GM18867 (cell line): ENCODE measurements at regions not wholly inside any gene's neighbourhood (a gene's known extent, or its start where the extent isn't known, plus 50 kb on each side); places are given as distances from the start of the nearest gene placed in this dataset.
"Not testable (repeated sequence)": the region's sequence is repeated elsewhere in the genome, so short reads cannot be mapped to it uniquely, and the experiment has no call there.

ENCODE experiments used
- ATAC-seq: cut with Tn5 transposase; IDR thresholded peaks from one replicate; pipeline ENCODE4 v1.9.1; 2021; ENCODE audit warnings: mild to moderate bottlenecking, moderate library complexity; ENCODE audit not compliant: unreplicated experiment

GRCh38 chr16:8453359-8453758 lies 137.0 kb downstream of the TMEM114 start:
- no peak for ATAC-seq

- no peak for ATAC-seq
Observed at GRCh38 chr16:8452941-8453340, 137.4 kb downstream of the TMEM114 start.

DNA sequence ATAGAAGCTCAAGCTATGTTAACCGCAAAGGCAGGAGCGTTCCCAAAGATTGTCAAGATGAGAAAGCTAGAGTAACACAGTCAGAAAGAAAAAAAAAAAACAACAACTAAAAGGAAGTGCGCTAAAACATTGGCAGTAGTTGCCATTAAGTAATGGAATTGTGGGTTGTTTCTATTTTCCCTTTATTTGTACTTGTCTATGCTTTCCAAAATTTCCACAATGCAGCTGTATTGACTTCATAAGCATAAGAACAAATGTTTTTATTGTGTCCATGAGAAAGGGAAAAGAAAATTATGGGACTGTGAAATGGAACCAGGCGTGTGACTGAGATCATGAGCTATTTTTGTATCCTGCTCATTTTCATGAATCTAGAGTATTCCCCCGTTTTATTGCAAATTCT lies 153.4 kb downstream of the TMEM114 start:
- ATAC-seq: no peak

DNA sequence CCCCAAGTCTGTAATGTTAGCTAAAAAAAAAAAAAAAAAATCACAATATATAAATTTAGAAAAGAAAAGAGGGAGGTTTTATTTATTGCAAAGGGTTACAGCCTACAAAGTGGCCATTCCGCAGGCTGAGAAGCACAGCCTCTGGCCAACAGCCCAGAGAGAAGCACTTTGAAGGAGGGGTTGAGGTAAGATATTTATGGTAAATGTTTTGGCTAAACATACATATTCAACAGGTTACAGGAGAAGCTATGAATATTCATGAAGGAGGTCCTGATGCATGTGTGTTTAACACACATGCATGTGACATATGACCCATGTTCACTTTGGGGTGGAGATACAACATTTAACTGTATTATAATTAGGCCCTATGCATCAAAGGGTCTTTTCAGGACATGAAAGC lies 158.5 kb downstream of the TMEM114 start:
- ATAC-seq: no peak

GRCh38 chr16:8430401-8430800 lies 159.9 kb downstream of the TMEM114 start:
- no peak for ATAC-seq

DNA sequence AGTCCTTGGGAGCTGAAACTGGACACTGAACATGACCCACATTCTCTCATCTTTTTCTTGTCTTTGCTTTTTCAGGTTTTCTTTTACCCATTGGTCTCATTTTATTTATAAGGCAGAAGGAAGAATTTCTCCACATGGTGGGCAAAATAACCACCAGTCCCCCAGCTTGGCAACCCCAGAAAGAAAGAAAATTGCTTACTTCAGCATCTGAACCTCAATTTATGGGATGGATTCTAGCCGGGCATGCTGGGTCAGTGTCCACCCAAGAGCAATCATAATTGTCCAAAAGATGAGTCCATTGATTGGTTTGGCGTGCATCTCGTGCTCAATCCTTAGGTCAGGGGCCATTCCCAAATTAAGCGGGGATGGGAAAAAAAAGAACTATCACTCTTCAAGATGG lies 163.7 kb downstream of the TMEM114 start:
- no peak for ATAC-seq

DNA sequence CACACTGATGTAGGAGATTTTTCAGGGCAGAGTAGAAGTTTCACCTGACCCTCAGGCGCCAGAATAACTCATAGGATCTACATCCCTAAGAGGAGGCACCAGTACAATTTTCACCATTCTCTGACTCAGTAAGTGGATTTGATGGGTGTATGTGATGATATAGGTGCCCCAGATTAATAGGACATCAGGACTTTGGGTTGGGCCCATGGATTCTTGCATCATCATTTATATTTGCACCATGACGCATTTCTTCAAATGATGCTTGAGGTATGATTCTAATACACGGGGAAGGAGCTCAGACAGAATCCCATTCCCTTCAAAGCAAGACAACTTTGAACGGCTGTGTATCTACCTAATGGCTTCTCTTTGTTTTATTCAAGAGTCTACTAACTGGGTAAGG lies 173.2 kb downstream of the TMEM114 start:
- ATAC-seq: no peak

DNA sequence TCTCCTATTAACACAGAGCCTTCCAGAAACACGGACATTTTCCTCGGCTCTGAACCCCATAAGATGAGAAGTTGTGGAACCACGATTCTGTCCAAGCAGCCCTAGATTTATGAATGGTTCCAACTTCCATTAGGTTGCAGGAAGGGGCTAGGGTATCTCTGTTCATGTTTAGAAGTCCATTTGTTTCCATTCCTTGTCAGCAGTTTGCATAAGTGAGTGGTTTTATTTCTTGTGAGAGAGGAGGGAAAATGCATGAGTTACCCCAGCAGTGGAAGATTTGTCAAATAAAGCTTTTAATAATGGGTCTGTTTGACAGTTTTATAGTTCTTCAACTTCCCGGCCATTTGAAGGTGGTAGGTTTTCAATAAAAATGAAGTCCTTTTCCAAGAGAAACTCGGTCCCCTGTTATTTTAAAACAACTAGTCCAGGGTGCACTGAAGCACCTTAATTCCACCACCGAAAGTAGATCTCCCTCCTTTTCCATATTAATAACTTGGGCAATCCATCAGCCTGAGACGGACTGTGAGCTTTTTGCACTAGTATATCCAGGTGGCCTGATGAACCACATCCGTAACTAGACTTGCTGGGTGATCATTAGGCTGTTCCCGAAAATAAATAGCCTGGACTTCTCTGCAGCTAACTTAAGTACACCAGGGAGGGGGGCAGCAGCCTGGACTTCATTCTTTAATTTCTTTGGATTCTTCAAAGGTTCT lies 181.3 kb downstream of the TMEM114 start:
- no peak for ATAC-seq

DNA sequence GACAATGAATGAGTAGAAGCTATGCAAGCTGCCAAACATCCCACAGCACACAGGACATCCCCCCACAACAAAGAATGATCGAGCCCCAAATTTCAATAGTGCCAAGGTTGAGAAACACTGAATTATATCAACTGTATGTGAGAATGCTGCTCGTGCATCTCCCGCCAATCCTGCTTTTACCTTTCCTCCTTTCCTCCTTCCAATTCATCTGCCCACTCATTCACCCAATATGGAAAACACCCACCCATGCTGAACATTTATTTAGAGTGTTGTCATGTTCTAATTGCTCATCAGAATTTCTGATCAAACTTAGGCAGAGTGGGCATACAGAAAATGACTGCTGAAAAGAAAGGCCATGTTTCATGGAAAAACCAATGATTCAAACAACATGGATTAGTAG lies 183.0 kb downstream of the TMEM114 start:
- ATAC-seq: no peak

DNA sequence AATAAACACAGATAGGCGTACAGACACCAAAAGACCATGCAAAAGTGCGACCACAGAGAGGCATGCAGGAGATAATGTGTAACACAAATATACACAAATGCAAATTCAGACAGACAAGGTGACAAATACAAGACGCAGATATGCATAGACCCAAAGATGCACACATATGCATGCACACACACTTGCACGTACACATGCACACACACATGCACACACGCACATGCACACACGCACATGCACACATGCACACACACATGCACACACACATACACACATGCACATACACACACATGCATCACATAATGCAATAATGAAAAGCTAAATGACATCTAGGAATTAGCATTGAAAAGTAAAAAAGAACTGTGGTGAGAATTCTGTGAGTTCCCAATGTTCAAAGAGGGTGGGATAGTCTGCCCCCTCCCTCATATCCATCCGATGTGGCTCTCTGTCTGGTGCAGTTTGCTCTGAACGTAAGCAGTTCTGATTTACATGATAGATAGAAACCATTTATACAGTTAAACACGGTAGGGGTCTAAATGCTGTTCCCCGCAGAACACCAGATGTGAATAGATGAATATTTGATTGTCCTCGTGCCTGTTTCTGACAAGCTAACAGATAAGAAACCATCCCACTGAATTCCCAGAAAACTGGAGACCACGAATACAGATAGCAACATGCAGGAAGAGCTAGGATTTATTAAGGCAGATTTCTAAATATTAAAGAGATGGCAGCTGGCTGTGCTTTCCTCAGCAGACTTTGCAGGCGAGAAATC lies 186.1 kb downstream of the TMEM114 start:
- ATAC-seq: no peak

DNA sequence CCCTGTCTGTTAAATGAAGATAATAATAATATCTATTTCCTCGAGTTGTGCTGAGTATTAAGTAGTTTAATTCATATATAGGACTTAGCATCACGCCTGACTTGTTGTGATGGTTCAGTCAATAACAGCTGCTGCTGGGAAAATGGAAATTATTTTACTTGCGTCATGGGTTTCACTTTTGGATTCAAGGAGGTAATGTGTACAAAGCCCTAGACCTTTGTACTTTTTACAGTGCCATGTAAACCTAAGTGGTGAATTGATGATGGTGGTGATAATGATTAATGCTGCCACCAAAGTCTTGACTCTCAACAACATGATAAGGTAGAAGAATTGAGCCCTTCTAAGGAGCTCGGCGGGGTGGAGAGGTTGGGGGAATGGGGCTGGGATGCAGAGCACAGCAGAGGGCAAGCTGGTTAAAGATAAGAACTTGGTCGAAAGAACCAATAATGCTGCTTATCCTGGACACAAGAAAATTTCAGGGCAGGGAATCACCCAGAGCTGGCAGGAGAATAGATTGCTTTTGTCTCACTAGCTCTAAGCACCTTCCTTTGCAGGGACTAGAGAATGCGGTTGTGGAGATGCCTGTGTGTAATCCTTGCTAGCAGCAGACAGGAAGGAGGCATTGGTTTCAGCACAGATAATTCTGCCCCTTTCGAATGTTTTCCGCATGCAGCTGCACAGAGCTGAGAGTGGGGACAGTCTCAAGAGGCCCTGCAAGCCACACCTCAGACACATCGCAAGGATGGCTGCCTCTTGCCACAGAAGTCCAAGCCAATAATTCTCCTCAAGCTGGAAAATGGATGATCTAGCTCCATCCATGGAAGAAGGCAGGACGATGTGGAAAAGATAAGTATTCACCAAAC lies 187.1 kb downstream of the TMEM114 start:
- no peak for ATAC-seq

- ATAC-seq: not testable (repeated sequence)
Observed at GRCh38 chr16:8400683-8401082, 189.6 kb downstream of the TMEM114 start.

- ATAC-seq: no peak
Observed at GRCh38 chr16:8398548-8398947, 191.8 kb downstream of the TMEM114 start.

DNA sequence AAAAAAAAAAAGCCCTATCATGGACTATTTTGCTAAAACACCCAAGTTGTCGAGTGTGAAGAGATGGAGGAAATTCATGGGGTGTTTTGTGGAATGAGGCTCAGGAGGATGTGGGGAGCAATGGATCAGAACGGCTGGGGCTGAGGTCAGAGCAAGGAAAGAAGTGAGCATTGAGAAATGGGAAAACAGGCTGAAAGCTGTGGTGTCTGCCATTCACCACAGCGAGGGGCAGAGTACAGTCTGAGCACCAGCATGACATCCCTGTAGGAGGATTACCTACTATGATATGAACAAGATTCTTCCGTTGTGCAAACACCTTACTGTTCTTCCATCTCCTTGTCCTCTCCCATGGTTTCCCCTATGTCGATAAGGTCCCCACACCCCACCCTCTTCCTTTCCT lies 193.1 kb downstream of the TMEM114 start:
- no peak for ATAC-seq

GRCh38 chr16:8396463-8396862 lies 193.8 kb downstream of the TMEM114 start:
- ATAC-seq: no peak

DNA sequence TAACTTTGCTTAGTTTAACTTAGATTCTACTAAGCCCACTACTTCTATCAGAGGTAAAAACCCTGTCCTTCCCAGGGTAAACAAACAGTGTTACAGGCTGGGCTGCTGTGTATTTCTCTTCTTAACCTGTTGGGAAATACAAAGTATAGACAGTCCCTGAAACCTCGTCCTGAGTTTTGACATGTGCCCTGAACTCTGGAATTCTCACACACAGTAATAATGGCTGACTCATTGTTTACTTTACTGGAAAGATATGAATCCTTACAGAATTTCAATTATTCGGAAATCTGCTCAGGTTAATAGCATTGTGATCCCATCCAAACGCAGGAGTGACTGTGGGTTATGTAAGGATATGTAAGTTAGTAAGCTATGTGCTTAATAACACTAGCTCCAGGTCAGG lies 199.1 kb downstream of the TMEM114 start:
- no peak for ATAC-seq

DNA sequence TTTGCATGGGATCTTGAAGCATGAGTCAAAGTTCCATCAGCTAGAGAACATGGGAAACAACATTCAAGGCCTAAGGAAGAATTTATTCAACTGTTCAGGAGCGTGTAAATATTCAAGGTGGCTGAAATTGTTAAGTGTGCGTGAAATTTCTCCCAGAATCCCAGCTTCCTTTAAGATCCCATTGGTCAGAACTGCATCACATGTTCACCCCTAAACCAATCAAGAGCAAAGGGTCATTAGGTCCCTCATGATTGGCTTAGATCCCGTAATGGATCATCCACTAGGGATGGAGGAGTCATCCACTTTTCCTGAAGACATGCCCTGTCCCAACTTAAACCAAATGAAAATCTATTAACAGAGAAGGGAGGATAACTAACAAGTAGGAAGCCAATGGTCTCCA lies 201.6 kb downstream of the TMEM114 start:
- ATAC-seq: no peak

DNA sequence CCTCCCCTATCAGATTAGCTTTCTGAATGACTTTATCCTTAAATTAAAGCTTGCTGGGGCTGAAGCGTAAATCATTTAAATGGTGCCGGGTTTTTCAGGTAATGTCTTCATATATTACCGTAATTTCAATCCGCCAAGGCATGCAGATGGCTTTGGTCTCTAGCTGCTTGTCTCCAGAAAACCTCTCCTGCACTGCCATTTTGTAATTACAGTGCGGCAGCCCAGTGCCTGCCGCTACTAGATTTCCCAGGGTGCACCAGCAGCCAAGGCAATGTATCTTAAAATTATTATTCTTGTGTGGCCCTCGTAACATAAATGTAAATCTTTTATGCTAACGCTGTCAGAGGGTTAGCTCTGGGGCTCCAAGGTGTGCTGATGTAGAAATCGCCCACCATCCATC lies 208.5 kb downstream of the TMEM114 start:
- ATAC-seq: no peak

GRCh38 chr16:8380311-8380710 lies 210.0 kb downstream of the TMEM114 start:
- no peak for ATAC-seq

- ATAC-seq: no peak
Observed at GRCh38 chr16:8377864-8378263, 212.4 kb downstream of the TMEM114 start.

GRCh38 chr16:8376858-8377257 lies 213.5 kb downstream of the TMEM114 start:
- no peak for ATAC-seq

GRCh38 chr16:8376430-8376829 lies 213.9 kb downstream of the TMEM114 start:
- no peak for ATAC-seq
